GM21390 (cell line): ENCODE measurements at regions not wholly inside any gene's neighbourhood (a gene's known extent, or its start where the extent isn't known, plus 50 kb on each side); places are given as distances from the start of the nearest gene placed in this dataset.

Source experiments
- ATAC-seq: cut with Tn5 transposase; IDR thresholded peaks from one replicate; pipeline ENCODE4 v1.9.1; 2021; ENCODE audit not compliant: unreplicated experiment

- no peak for ATAC-seq
Observed at GRCh38 chr5:61949054-61949678, 356.8 kb upstream of the KIF2A start.

- no peak for ATAC-seq
Observed at GRCh38 chr5:61949679-61950435, 356.1 kb upstream of the KIF2A start.

GRCh38 chr5:61951295-61951694 lies 354.7 kb upstream of the KIF2A start:
- no peak for ATAC-seq

GRCh38 chr5:61953913-61954312 lies 352.1 kb upstream of the KIF2A start:
- ATAC-seq, result no peak

- ATAC-seq, result no peak
Observed at GRCh38 chr5:61964201-61964600, 341.8 kb upstream of the KIF2A start.

GRCh38 chr5:61965069-61965468 lies 340.9 kb upstream of the KIF2A start:
- no peak for ATAC-seq

DNA sequence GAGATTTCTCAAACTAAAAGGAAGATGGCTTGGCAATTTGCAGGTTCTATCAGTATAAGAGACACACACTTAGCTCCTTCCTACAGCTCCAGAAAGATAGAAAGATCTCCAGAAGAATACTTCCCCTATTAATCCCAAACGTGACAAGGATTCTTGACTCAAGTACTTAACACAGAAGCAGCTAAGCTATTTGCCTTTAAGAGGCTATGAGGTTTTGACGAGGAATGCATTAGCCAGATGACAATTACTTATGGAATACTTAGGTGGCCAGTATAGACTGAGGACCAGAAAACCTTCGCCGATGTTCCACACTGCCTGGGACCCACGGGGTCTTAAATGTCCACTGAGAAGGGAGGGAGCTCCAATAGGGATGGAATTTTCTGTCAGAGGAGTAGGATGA lies 340.5 kb upstream of the KIF2A start:
- ATAC-seq, result no peak

- ATAC-seq, result no peak
Observed at GRCh38 chr5:61966296-61966955, 339.6 kb upstream of the KIF2A start.

DNA sequence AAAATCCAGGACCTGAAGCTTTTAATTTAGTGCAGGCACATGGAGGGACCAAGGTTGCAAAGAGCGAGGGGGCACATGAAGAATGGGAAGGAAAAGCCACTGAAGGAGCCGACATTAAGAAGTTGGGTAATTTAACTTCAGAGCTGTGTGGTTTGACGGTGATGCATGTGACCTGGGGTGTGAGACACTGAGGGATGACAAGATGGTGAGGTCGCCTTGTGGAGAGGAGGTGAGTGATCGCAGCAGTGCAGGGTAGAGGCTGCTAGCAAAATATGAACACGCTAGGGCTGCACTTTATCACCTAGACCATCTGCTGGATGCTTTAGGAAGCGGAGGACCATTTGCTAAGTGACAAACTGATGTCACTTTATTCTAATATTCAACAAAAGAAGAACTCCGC lies 339.0 kb upstream of the KIF2A start:
- no peak for ATAC-seq

DNA sequence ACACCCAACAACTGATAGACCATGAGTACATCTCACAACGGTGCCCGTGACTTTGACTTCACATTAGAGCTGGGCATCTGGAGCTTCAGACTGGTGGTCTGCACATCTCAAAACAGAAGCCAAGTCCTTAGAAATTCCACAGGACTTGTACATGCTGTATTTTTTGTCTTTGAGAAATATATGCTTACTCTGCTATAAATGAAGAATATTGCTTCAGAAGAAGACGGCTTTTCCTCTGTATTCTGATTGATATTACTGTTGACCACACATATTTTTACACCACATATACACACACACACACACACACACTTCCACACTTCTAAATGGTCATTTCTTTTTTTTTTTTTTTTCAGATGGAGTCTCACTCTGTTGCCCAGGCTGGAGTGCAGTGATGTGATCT lies 338.3 kb upstream of the KIF2A start:
- no peak for ATAC-seq

- no peak for ATAC-seq
Observed at GRCh38 chr5:61969347-61969746, 336.7 kb upstream of the KIF2A start.

DNA sequence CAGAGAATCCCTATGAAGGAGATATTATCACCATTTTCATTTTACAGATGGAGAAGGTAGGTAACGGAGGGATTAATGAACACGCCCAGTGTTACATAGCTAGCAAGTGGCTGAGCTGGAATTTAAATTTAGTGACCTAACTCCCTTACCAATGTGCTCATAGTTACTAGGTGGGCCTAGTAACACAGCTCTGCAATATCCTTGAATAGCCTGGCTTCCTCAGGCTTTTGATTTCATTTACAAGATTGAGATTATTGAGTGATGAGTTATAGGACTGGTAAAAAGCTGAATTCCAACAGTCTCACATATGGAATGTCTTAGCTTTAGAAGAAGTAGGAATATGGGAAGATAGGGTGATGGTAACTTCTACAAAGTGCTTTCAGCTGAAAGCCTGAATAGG lies 336.3 kb upstream of the KIF2A start:
- no peak for ATAC-seq

- ATAC-seq, result no peak
Observed at GRCh38 chr5:61970218-61970617, 335.8 kb upstream of the KIF2A start.

DNA sequence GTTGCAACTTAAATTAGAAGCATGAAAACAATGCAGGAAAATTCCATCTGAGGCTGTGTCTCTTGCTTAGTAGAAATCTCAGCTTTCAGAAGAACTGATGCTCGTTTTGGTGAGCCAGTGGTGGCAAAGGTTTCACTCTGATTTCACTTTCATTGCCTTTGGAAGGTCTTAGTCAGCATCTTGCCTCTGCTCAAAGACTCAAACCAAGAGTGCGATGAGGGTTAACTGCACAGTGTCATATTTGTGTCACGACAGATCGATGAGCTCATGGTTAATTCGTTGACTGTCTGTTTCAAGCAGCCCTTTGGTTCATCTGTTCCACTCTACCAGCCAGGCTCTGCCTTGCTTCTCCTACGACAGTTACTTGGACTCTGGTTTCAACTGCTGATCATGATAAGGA lies 331.3 kb upstream of the KIF2A start:
- peak; percentile 67 for ATAC-seq

GRCh38 chr5:61981886-61982285 lies 324.1 kb upstream of the KIF2A start:
- ATAC-seq, result no peak

DNA sequence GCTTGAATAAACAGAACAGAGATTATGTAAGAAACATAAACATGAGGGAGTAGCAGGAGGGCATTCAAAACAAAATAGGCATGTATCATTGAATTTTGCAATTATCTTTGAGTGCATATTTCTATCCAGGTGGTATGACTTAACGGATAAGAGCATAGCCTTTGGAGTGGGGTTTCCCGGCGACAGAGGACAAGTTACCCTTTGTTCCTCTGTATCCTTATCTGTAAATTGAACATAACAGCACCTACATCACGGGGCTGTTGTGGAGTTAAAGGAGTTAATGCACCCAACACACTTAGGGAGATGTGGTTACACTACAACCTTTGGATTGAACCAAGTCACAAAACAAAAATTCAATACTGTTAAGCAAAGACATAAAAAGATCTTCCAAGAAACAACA lies 314.6 kb upstream of the KIF2A start:
- no peak for ATAC-seq

GRCh38 chr5:61991866-61992265 lies 314.1 kb upstream of the KIF2A start:
- ATAC-seq, result no peak

- ATAC-seq, result no peak
Observed at GRCh38 chr5:61993295-61993927, 312.6 kb upstream of the KIF2A start.

GRCh38 chr5:61994171-61994570 lies 311.8 kb upstream of the KIF2A start:
- no peak for ATAC-seq

GRCh38 chr5:61995486-61995885 lies 310.5 kb upstream of the KIF2A start:
- no peak for ATAC-seq

GRCh38 chr5:61999371-61999770 lies 306.6 kb upstream of the KIF2A start:
- no peak for ATAC-seq

DNA sequence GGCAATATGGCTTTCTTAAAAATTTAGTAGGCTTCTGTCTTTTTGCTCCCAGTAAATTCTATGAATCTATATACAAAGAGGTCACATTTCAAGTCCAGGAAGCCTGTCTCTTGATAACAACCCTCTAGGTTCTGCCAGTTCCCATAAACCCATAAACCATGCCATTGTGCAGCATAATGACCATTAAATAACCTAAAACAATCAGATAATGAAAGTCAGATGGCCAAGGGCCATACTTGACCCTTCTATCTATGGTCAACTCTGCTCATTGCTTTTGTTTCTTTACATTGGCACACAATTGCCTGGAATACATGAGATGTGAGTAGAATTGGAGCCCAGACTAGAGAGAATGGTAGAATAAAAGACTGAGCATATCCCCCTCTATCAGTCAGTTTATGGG lies 305.4 kb upstream of the KIF2A start:
- ATAC-seq, result no peak
